ENCODE measurements at regions not wholly inside any gene's neighbourhood (a gene's known extent, or its start where the extent isn't known, plus 50 kb on each side); places are given as distances from the start of the nearest gene placed in this dataset.

DNA sequence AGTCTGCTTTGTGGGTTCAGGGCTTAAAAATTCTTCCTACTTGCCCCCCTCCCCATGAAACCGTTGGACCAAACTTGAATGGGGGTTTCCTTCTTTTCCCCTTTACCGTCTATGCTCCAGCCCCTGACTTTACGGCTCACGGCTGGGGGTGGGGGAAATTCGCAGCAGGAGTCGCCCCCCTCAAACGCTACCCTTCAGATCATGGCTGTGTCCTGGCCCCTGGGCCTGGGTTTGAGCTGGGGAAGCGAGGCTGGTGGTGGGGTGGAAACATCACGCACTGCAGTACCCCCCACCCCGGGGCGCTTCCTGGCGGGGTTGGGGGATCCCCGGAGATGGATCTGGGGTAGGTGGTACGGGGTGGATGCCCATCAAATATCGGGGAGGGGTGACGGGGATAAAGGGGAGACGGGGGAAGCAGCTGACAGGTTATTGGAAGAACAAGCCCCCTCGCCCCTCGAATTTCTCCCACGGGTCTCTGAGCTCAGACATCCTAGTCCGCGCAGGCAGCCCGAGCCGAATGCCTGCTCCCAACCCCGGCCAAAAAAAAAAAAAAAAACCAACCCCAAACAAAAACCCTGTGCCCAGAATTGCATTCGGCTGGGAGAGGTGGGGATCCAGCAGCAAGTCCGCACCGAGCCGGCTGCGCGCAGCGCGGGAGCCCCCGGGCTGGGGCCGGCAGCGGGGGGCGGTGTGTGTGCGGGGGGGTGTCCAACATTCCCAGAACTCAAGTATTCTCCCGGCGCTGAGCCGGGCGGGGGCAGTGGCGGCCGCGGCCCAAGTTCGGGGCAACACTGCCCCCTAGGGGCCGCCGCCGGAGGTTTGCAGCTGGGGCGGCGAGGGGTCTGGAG, 59.0 kb upstream of the ACOT11 start:
- ATAC-seq (peak; percentile 82), DNase-seq (peak; percentile 84 to 89 (median 85))
- Histone ChIP-seq H3K4me1 (ENCODE audit: low read depth) (peaks cover 28% of the 10 kb centered on the region), H3K4me3 (peak overlapping the region; percentile 17), H3K36me3 (ENCODE audit: low read depth) (no peaks in the 10 kb centered on the region), H3K9me3 (no peaks in the 10 kb centered on the region)
- intact Hi-C loops (cut with DNase I, micrococcal nuclease): loop anchor here (2.0 to 5.0 kb wide), 2 partner anchors 80 to 82 kb away; partner anchors contain the start of gene SSBP3 (in 1 of the 2)
- TF ChIP-seq, protein P1, sequence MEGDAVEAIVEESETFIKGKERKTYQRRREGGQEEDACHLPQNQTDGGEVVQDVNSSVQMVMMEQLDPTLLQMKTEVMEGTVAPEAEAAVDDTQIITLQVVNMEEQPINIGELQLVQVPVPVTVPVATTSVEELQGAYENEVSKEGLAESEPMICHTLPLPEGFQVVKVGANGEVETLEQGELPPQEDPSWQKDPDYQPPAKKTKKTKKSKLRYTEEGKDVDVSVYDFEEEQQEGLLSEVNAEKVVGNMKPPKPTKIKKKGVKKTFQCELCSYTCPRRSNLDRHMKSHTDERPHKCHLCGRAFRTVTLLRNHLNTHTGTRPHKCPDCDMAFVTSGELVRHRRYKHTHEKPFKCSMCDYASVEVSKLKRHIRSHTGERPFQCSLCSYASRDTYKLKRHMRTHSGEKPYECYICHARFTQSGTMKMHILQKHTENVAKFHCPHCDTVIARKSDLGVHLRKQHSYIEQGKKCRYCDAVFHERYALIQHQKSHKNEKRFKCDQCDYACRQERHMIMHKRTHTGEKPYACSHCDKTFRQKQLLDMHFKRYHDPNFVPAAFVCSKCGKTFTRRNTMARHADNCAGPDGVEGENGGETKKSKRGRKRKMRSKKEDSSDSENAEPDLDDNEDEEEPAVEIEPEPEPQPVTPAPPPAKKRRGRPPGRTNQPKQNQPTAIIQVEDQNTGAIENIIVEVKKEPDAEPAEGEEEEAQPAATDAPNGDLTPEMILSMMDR (IDR thresholded peaks at IDR 0.05): peak; percentile 94

DNA sequence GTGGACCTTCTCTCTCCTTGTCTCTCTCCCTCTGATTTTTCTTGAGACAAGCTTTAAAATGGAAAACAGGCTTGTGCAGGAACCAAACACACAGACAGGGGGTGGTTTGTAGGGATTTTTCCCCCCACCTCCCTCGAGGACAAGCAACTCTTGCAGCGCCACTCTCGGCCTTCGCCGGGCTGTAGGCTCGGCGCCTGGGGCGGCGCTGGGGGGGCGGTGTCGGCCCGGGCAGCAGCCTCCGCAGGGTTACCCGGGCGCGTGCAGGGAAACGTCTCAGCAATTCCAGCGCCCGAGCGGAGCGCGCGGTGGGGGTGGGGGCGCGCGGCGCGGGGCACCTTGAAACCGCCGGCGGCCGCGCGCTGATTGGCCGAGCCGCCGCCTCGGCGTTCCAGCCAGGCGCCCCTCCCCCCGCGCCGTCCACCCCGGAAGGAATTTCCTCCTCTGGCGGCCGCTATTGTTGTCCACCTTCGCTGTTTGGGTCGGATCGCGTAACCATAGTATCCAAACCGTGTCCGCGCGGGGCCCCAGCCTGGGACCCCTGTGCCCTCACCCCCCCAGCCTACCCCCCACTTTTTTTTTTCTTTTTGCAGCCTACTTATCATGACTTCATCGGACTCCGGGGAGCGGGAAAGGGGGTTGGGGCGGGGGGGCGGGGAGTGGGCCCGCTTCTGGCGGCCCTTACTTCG, 59.8 kb upstream of the ACOT11 start:
- peak; percentile 91 for ATAC-seq
- no peaks in the 10 kb centered on the region for H3K36me3 ChIP-seq (ENCODE audit: low read depth)
- H3K4me1 ChIP-seq (ENCODE audit: low read depth): peaks cover 28% of the 10 kb centered on the region
- H3K4me3 ChIP-seq: peak overlapping the region; percentile 17
- no peaks in the 10 kb centered on the region for H3K9me3 ChIP-seq
- TF ChIP-seq, protein P1 (IDR thresholded peaks at IDR 0.05): no peak
- intact Hi-C loops (cut with DNase I, micrococcal nuclease): loop anchor here (2.0 to 5.0 kb wide), 2 partner anchors 79 to 81 kb away; partner anchors contain the start of gene SSBP3 (in 1 of the 2)
- peak; percentile 94 to 96 (median 95) for DNase-seq

DNA sequence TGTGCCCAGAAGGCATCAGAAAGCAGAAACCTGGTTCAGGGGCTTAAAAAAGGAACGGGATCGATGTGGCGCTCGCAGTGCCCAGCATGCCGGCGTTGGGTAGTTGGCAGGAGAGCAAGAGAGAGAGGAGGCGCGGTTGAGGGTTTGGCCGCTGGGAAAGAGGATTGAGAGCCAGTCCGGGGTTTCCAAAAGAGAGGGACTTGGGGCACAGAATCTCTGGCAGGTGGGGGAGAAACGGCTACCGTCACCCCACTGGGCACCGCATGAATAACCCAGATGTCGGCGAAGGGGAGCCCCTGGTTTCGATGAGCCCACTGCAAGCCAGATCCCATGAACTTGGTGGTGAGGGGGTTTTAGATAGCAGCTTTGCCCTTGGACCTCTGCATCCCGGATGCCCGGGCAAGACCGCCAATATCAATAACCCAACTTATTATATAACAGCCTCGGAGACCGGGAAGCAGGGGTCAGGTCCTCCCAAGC, 60.4 kb upstream of the ACOT11 start:
- Histone ChIP-seq H3K4me1 (ENCODE audit: low read depth) (peaks cover 28% of the 10 kb centered on the region), H3K4me3 (no peak overlapping the region), H3K9me3 (no peaks in the 10 kb centered on the region), H3K36me3 (ENCODE audit: low read depth) (no peaks in the 10 kb centered on the region)
- ATAC-seq (no peak), DNase-seq (peak in 2 of 3 donors; percentile 30 to 53)
- TF ChIP-seq, protein P1 (IDR thresholded peaks at IDR 0.05): no peak
- intact Hi-C loops (cut with DNase I, micrococcal nuclease): loop anchor here (2.0 to 5.0 kb wide), 2 partner anchors 79 to 80 kb away; partner anchors contain the start of gene SSBP3 (in 1 of the 2)

DNA sequence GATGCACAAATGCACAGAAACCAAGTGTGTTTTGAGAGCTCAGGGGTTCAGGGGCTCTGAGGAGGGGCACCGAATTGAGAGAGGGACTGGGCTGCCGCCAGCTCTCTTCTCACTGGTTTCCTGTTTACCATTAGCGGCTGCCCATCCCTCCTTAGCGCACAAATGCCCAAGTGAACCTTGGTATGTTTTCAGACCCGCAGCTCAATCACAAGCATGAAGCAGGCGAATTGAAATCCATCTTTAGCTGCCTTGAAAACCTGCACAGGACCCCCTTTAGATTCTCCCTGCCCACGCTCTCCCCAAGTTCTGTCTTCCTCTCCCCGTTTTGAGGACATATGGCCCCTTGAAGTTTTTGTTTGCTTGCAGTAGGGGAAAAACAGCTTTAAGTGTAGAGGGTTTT, 61.1 kb upstream of the ACOT11 start:
- peak in 1 of 3 donors; percentile 33 for DNase-seq
- no peak for ATAC-seq
- Histone ChIP-seq H3K4me3 (no peak overlapping the region), H3K9me3 (no peaks in the 10 kb centered on the region), H3K36me3 (ENCODE audit: low read depth) (no peaks in the 10 kb centered on the region), H3K4me1 (ENCODE audit: low read depth) (peaks cover 29% of the 10 kb centered on the region)
- intact Hi-C loops (cut with DNase I, micrococcal nuclease): loop anchor here in 1 of 2 donors (5.0 kb wide), 1 partner anchor 80 kb away; the partner anchor contains the start of gene SSBP3
- TF ChIP-seq, protein P1 (IDR thresholded peaks at IDR 0.05): no peak

DNA sequence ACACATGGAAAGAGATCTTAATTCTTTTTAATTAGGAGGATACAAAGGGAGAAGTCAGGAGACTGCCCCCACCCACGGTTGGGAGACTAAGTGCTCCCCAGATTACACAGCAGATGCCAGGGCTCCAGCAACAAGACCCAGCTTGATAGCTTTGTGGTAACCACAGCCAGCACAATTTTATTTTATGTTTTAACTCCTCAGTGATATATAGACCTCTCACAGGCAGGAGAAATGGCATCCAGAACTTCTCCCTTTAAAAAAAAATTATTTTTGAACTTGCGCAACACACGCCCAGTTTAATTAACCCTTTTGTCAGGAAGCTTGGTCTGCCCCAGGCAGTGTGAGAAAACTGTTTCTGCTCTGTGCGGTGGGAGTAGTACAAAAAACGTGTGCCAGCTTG, 62.6 kb upstream of the ACOT11 start:
- DNase-seq (no peak), ATAC-seq (no peak)
- Histone ChIP-seq H3K36me3 (ENCODE audit: low read depth) (no peaks in the 10 kb centered on the region), H3K9me3 (no peaks in the 10 kb centered on the region), H3K4me3 (no peak overlapping the region), H3K4me1 (ENCODE audit: low read depth) (peaks cover 35% of the 10 kb centered on the region)
- TF ChIP-seq, protein P1 (IDR thresholded peaks at IDR 0.05): no peak
- intact Hi-C loops (cut with DNase I, micrococcal nuclease): loop anchor here in 1 of 2 donors (5.0 kb wide), 1 partner anchor 78 kb away; the partner anchor contains the start of gene SSBP3

Data from mucosa of descending colon (tissue), 3 donors.